ENCODE measurements at regions not wholly inside any gene's neighbourhood (a gene's known extent, or its start where the extent isn't known, plus 50 kb on each side); places are given as distances from the start of the nearest gene placed in this dataset.
A peak's percentile ranks its signal among the peaks of the same experiment; 100 is the strongest.

DNA sequence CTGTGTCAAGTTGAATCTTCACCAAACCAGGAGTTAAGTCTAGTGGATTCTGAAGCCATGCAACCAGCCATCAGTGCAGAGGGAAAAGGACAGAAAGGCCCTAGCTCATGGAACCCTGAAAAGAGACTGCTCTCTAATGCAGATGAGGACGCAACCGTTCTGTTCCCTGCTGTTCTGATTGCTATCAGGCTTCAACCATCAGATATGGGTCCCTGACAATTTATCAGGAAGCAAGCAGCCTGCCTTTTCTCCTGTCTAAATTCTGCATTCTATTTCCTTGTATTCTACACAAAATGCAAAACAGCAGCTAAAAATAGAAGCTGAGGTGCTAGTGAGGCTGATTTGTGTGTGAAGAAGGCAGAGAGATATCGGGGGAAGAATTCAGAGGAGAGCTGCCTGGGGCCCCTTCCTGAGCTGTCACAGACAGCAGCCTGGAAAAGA is 68.4 kb upstream of the RTN4 start:
- Histone ChIP-seq H3K4me3 (replicated peaks; ENCODE audit: insufficient read depth, low read length) (no peak overlapping the region), H3K27me3 (ENCODE audit: insufficient read depth, poor library complexity, severe bottlenecking) (no peaks in the 10 kb centered on the region), H3K27ac (replicated peaks) (0 out of 2 replicates have a peak overlapping the region, but pooled peaks have one; percentile 3)
- DNase-seq (ENCODE audit: low read depth in 1 of 2, low spot score in 1 of 2): no peak
- TF ChIP-seq GABPA (IDR thresholded peaks at IDR 0.05; ENCODE audit: low read depth) (no peak), POLR2AphosphoS5 (IDR thresholded peaks at IDR 0.05; ENCODE audit: low read depth) (no peak), SPI1 (IDR thresholded peaks at IDR 0.05; ENCODE audit: borderline replicate concordance, low read depth) (no peak)
- TF ChIP-seq, protein P1, sequence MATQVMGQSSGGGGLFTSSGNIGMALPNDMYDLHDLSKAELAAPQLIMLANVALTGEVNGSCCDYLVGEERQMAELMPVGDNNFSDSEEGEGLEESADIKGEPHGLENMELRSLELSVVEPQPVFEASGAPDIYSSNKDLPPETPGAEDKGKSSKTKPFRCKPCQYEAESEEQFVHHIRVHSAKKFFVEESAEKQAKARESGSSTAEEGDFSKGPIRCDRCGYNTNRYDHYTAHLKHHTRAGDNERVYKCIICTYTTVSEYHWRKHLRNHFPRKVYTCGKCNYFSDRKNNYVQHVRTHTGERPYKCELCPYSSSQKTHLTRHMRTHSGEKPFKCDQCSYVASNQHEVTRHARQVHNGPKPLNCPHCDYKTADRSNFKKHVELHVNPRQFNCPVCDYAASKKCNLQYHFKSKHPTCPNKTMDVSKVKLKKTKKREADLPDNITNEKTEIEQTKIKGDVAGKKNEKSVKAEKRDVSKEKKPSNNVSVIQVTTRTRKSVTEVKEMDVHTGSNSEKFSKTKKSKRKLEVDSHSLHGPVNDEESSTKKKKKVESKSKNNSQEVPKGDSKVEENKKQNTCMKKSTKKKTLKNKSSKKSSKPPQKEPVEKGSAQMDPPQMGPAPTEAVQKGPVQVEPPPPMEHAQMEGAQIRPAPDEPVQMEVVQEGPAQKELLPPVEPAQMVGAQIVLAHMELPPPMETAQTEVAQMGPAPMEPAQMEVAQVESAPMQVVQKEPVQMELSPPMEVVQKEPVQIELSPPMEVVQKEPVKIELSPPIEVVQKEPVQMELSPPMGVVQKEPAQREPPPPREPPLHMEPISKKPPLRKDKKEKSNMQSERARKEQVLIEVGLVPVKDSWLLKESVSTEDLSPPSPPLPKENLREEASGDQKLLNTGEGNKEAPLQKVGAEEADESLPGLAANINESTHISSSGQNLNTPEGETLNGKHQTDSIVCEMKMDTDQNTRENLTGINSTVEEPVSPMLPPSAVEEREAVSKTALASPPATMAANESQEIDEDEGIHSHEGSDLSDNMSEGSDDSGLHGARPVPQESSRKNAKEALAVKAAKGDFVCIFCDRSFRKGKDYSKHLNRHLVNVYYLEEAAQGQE (IDR thresholded peaks at IDR 0.05; ENCODE audit: insufficient replicate concordance, low read depth): no peak
- TF ChIP-seq, protein P2, sequence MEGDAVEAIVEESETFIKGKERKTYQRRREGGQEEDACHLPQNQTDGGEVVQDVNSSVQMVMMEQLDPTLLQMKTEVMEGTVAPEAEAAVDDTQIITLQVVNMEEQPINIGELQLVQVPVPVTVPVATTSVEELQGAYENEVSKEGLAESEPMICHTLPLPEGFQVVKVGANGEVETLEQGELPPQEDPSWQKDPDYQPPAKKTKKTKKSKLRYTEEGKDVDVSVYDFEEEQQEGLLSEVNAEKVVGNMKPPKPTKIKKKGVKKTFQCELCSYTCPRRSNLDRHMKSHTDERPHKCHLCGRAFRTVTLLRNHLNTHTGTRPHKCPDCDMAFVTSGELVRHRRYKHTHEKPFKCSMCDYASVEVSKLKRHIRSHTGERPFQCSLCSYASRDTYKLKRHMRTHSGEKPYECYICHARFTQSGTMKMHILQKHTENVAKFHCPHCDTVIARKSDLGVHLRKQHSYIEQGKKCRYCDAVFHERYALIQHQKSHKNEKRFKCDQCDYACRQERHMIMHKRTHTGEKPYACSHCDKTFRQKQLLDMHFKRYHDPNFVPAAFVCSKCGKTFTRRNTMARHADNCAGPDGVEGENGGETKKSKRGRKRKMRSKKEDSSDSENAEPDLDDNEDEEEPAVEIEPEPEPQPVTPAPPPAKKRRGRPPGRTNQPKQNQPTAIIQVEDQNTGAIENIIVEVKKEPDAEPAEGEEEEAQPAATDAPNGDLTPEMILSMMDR (IDR thresholded peaks at IDR 0.05; ENCODE audit: insufficient read depth, low read length): no peak

DNA sequence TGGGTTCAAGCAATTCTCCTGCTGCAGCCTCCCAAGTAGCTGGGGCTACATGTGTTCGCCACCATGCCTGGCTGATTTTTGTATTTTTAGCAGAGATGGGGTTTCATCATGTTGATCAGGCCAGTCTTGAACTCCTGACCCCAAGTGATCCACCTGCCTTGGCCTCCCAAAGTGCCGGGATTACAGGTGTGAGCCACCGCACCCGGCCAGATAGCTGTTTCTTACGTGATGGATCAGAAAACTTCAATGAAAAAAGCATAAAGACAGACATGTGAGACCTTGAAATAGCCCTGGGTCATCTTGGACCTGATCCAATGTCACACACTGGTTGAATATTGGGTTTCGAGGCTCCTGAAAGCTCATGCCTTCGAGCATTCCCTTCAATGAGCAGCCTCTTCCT is 66.7 kb upstream of the RTN4 start:
- Histone ChIP-seq H3K27me3 (ENCODE audit: insufficient read depth, poor library complexity, severe bottlenecking) (no peaks in the 10 kb centered on the region), H3K27ac (replicated peaks) (no peak overlapping the region)
- DNase-seq (ENCODE audit: low read depth in 1 of 2, low spot score in 1 of 2): no peak

DNA sequence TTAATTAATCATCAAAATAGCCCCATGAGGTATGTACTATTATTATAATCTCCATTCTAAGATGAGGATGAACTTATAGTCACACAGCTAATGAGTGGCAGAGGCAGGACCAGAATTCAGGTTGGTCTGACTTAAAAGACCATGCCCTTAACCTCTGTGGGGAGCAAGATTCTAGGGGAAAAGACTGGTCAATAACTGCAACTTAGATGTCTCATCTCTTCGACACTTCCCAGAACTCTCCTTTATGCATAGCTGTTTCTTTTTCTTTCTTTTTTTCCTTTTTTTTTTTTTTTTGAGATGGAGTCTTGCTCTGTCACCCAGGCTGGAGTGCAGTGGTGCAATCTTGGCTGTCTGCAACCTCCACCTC is 66.3 kb upstream of the RTN4 start:
- no peak for DNase-seq (ENCODE audit: low read depth in 1 of 2, low spot score in 1 of 2)
- TF ChIP-seq GABPA (IDR thresholded peaks at IDR 0.05; ENCODE audit: low read depth): no peak
- no peak for TF ChIP-seq POLR2AphosphoS5 (IDR thresholded peaks at IDR 0.05; ENCODE audit: low read depth)
- TF ChIP-seq, protein P2 (IDR thresholded peaks at IDR 0.05; ENCODE audit: insufficient read depth, low read length): no peak
- TF ChIP-seq, protein P1 (IDR thresholded peaks at IDR 0.05; ENCODE audit: insufficient replicate concordance, low read depth): no peak
- TF ChIP-seq SPI1 (IDR thresholded peaks at IDR 0.05; ENCODE audit: borderline replicate concordance, low read depth): no peak
- Histone ChIP-seq H3K4me3 (replicated peaks; ENCODE audit: insufficient read depth, low read length) (no peak overlapping the region), H3K27ac (replicated peaks) (no peak overlapping the region), H3K27me3 (ENCODE audit: insufficient read depth, poor library complexity, severe bottlenecking) (no peaks in the 10 kb centered on the region)

More for the DNA sequence above, 66.7 kb upstream of the RTN4 start:
- H3K4me3 ChIP-seq (replicated peaks; ENCODE audit: insufficient read depth, low read length): no peak overlapping the region
- TF ChIP-seq GABPA (IDR thresholded peaks at IDR 0.05; ENCODE audit: low read depth) (no peak), SPI1 (IDR thresholded peaks at IDR 0.05; ENCODE audit: borderline replicate concordance, low read depth) (no peak), POLR2AphosphoS5 (IDR thresholded peaks at IDR 0.05; ENCODE audit: low read depth) (no peak)
- TF ChIP-seq, protein P1 (IDR thresholded peaks at IDR 0.05; ENCODE audit: insufficient replicate concordance, low read depth): no peak
- TF ChIP-seq, protein P2 (IDR thresholded peaks at IDR 0.05; ENCODE audit: insufficient read depth, low read length): no peak
